Activated CD4-positive, CD25-positive, alpha-beta regulatory T cell treated with anti-CD3 and anti-CD28 coated beads, Interleukin-2, amount 50 U/mL, for 72 hours (primary cell): ENCODE measurements at regions not wholly inside any gene's neighbourhood (a gene's known extent, or its start where the extent isn't known, plus 50 kb on each side); places are given as distances from the start of the nearest gene placed in this dataset.
"Not testable (repeated sequence)": the region's sequence is repeated elsewhere in the genome, so short reads cannot be mapped to it uniquely, and the experiment has no call there.

Experiments used
- DNase-seq: peaks from one replicate; pipeline ENCODE4 v3.0.0; 2021

- DNase-seq, result no peak
Measured at GRCh38 chr14:89564989-89565388, 148.0 kb upstream of the FOXN3 start.

GRCh38 chr14:89564286-89564957, 147.4 kb upstream of the FOXN3 start:
- DNase-seq, result no peak

- no peak for DNase-seq
Measured at GRCh38 chr14:89563471-89563870, 146.4 kb upstream of the FOXN3 start.

GRCh38 chr14:89551955-89552354, 134.9 kb upstream of the FOXN3 start:
- no peak for DNase-seq

- no peak for DNase-seq
Measured at GRCh38 chr14:89551432-89551831, 134.4 kb upstream of the FOXN3 start.

GRCh38 chr14:89550821-89551220, 133.8 kb upstream of the FOXN3 start:
- no peak for DNase-seq

- no peak for DNase-seq
Measured at GRCh38 chr14:89549381-89550125, 132.5 kb upstream of the FOXN3 start.

- not testable (repeated sequence) for DNase-seq
Measured at GRCh38 chr14:89547047-89547446, 130.0 kb upstream of the FOXN3 start.

GRCh38 chr14:89544636-89545301, 127.7 kb upstream of the FOXN3 start:
- no peak for DNase-seq

GRCh38 chr14:89543425-89543790, 126.4 kb upstream of the FOXN3 start:
- no peak for DNase-seq

- DNase-seq, result no peak
Measured at GRCh38 chr14:89542786-89543424, 125.9 kb upstream of the FOXN3 start.

- no peak for DNase-seq
Measured at GRCh38 chr14:89540830-89541470, 123.9 kb upstream of the FOXN3 start.

- DNase-seq, result no peak
Measured at GRCh38 chr14:89540009-89540829, 123.2 kb upstream of the FOXN3 start.

- no peak for DNase-seq
Measured at GRCh38 chr14:89537911-89538310, 120.9 kb upstream of the FOXN3 start.

- no peak for DNase-seq
Measured at GRCh38 chr14:89534902-89535685, 118.1 kb upstream of the FOXN3 start.

GRCh38 chr14:89533766-89534165, 116.7 kb upstream of the FOXN3 start:
- DNase-seq, result no peak

GRCh38 chr14:89533136-89533535, 116.1 kb upstream of the FOXN3 start:
- no peak for DNase-seq

- no peak for DNase-seq
Measured at GRCh38 chr14:89531661-89532335, 114.8 kb upstream of the FOXN3 start.

GRCh38 chr14:89524990-89525667, 108.1 kb upstream of the FOXN3 start:
- no peak for DNase-seq

GRCh38 chr14:89524412-89524811, 107.4 kb upstream of the FOXN3 start:
- DNase-seq, result no peak
